Activated naive CD8-positive, alpha-beta T cell treated with anti-CD3 and anti-CD28 coated beads, Interleukin-2, amount 10 ng/mL, durations not matched to agents 7 days and 5 days (primary cell): ENCODE measurements at regions not wholly inside any gene's neighbourhood (a gene's known extent, or its start where the extent isn't known, plus 50 kb on each side); places are given as distances from the start of the nearest gene placed in this dataset.

Source experiments
- ATAC-seq: fragments of 150-1000 bp; cut with Tn5 transposase; one replicate; pipeline ENCODE4 v1.10.0; 2021; ENCODE audit warnings: low read depth, moderate library complexity
- POLR2A ChIA-PET: fragments of 350-600 bp; sonication (Branson Sonifier 250); formaldehyde crosslinking; loops from one replicate; lab custom pipeline; 2021; ENCODE audit warnings: antibody characterized with exemption; lab: Charles Lee
- DNase-seq: peaks from one replicate; pipeline ENCODE4 v3.0.0; 2021
- H3K27ac Mint-ChIP-seq: one replicate; pipeline ENCODE4 v1.8.0; 2022; ENCODE audit warnings: mild to moderate bottlenecking, mixed read lengths
- H3K27me3 Mint-ChIP-seq: one replicate; pipeline ENCODE4 v1.8.0; 2022; ENCODE audit warnings: mild to moderate bottlenecking, moderate library complexity, mixed read lengths
- H3K36me3 Mint-ChIP-seq: one replicate; pipeline ENCODE4 v1.8.0; 2021; ENCODE audit warnings: mild to moderate bottlenecking, mixed read lengths
- H3K4me1 Mint-ChIP-seq: one replicate; pipeline ENCODE4 v1.8.0; 2021; ENCODE audit warnings: mixed read lengths
- H3K4me3 Mint-ChIP-seq: one replicate; pipeline ENCODE4 v1.8.0; 2022; ENCODE audit warnings: mild to moderate bottlenecking, moderate library complexity, mixed read lengths
- H3K9me3 Mint-ChIP-seq: one replicate; pipeline ENCODE4 v1.8.0; 2021; ENCODE audit warnings: mixed read lengths

GRCh38 chr2:120439637-120440384 lies 93.9 kb downstream of the INHBB start:
- Mint-ChIP-seq H3K9me3 (no peaks in the 10 kb centered on the region), H3K36me3 (no peaks in the 10 kb centered on the region), H3K27me3 (peaks cover 55% of the 10 kb centered on the region), H3K27ac (no peak overlapping the region), H3K4me1 (peaks cover 1% of the 10 kb centered on the region), H3K4me3 (no peak overlapping the region)
- POLR2A ChIA-PET, result no interaction called here
- ATAC-seq (no peak), DNase-seq (no peak)

GRCh38 chr2:120440521-120441350 lies 94.8 kb downstream of the INHBB start:
- Mint-ChIP-seq H3K4me1 (peaks cover 1% of the 10 kb centered on the region), H3K27me3 (peaks cover 57% of the 10 kb centered on the region), H3K36me3 (no peaks in the 10 kb centered on the region), H3K9me3 (no peaks in the 10 kb centered on the region), H3K27ac (no peak overlapping the region), H3K4me3 (no peak overlapping the region)
- POLR2A ChIA-PET, result no interaction called here
- DNase-seq (no peak), ATAC-seq (no peak)

GRCh38 chr2:120441351-120441700 lies 95.4 kb downstream of the INHBB start:
- H3K27ac Mint-ChIP-seq, result no peak overlapping the region
- no peaks in the 10 kb centered on the region for H3K9me3 Mint-ChIP-seq
- ATAC-seq (no peak), DNase-seq (no peak)
- POLR2A ChIA-PET, result no interaction called here
- H3K4me1 Mint-ChIP-seq, result peaks cover 1% of the 10 kb centered on the region
- H3K27me3 Mint-ChIP-seq, result peaks cover 57% of the 10 kb centered on the region
- H3K4me3 Mint-ChIP-seq, result no peak overlapping the region
- H3K36me3 Mint-ChIP-seq, result no peaks in the 10 kb centered on the region

GRCh38 chr2:120441744-120442471 lies 96.0 kb downstream of the INHBB start:
- Mint-ChIP-seq H3K4me1 (peaks cover 1% of the 10 kb centered on the region), H3K27ac (no peak overlapping the region), H3K4me3 (peak overlapping the region; percentile 70), H3K9me3 (no peaks in the 10 kb centered on the region), H3K36me3 (no peaks in the 10 kb centered on the region), H3K27me3 (peaks cover 59% of the 10 kb centered on the region)
- POLR2A ChIA-PET, result no interaction called here
- DNase-seq (no peak), ATAC-seq (no peak)

GRCh38 chr2:120442541-120442922 lies 96.6 kb downstream of the INHBB start:
- Mint-ChIP-seq H3K27me3 (peaks cover 63% of the 10 kb centered on the region), H3K9me3 (no peaks in the 10 kb centered on the region), H3K36me3 (no peaks in the 10 kb centered on the region), H3K27ac (no peak overlapping the region), H3K4me3 (peak overlapping the region; percentile 70), H3K4me1 (peaks cover 1% of the 10 kb centered on the region)
- ATAC-seq, result peak; percentile 3
- DNase-seq, result no peak
- POLR2A ChIA-PET, result no interaction called here

GRCh38 chr2:120442923-120443571 lies 97.1 kb downstream of the INHBB start:
- peak; percentile 86 for ATAC-seq

GRCh38 chr2:120443946-120444345 lies 98.0 kb downstream of the INHBB start:
- Mint-ChIP-seq H3K27ac (no peak overlapping the region), H3K4me3 (no peak overlapping the region), H3K27me3 (peaks cover 61% of the 10 kb centered on the region), H3K36me3 (no peaks in the 10 kb centered on the region), H3K9me3 (no peaks in the 10 kb centered on the region), H3K4me1 (peaks cover 1% of the 10 kb centered on the region)
- no peak for DNase-seq
- ATAC-seq, result no peak
- POLR2A ChIA-PET, result no interaction called here

More at GRCh38 chr2:120442923-120443571, 97.1 kb downstream of the INHBB start:
- no peaks in the 10 kb centered on the region for H3K36me3 Mint-ChIP-seq
- H3K27ac Mint-ChIP-seq, result no peak overlapping the region
- POLR2A ChIA-PET, result no interaction called here
- DNase-seq, result peak; percentile 63
- H3K27me3 Mint-ChIP-seq, result peaks cover 64% of the 10 kb centered on the region
- peaks cover 1% of the 10 kb centered on the region for H3K4me1 Mint-ChIP-seq
- peak overlapping the region; percentile 70 for H3K4me3 Mint-ChIP-seq
- H3K9me3 Mint-ChIP-seq, result no peaks in the 10 kb centered on the region

- DNase-seq, result no peak
- no peak for ATAC-seq
- Mint-ChIP-seq H3K27ac (no peak overlapping the region), H3K9me3 (no peaks in the 10 kb centered on the region), H3K4me1 (peaks cover 1% of the 10 kb centered on the region), H3K27me3 (peaks cover 55% of the 10 kb centered on the region), H3K4me3 (no peak overlapping the region), H3K36me3 (no peaks in the 10 kb centered on the region)
- POLR2A ChIA-PET, result no interaction called here
Observed at GRCh38 chr2:120444691-120445240, 98.8 kb downstream of the INHBB start.

- Mint-ChIP-seq H3K4me1 (peaks cover 1% of the 10 kb centered on the region), H3K27me3 (peaks cover 46% of the 10 kb centered on the region), H3K4me3 (no peak overlapping the region), H3K9me3 (no peaks in the 10 kb centered on the region), H3K27ac (no peak overlapping the region), H3K36me3 (no peaks in the 10 kb centered on the region)
- POLR2A ChIA-PET, result no interaction called here
- ATAC-seq (no peak), DNase-seq (no peak)
Observed at GRCh38 chr2:120445449-120446143, 99.7 kb downstream of the INHBB start.

GRCh38 chr2:120446236-120447126 lies 100.5 kb downstream of the INHBB start:
- Mint-ChIP-seq H3K27me3 (peaks cover 37% of the 10 kb centered on the region), H3K27ac (no peak overlapping the region), H3K9me3 (no peaks in the 10 kb centered on the region), H3K4me1 (peaks cover 1% of the 10 kb centered on the region), H3K36me3 (no peaks in the 10 kb centered on the region), H3K4me3 (no peak overlapping the region)
- ATAC-seq (no peak), DNase-seq (no peak)
- POLR2A ChIA-PET, result no interaction called here

GRCh38 chr2:120447127-120447785 lies 101.3 kb downstream of the INHBB start:
- Mint-ChIP-seq H3K27me3 (peaks cover 30% of the 10 kb centered on the region), H3K4me3 (no peak overlapping the region), H3K27ac (no peak overlapping the region), H3K9me3 (no peaks in the 10 kb centered on the region), H3K4me1 (peaks cover 1% of the 10 kb centered on the region), H3K36me3 (no peaks in the 10 kb centered on the region)
- DNase-seq, result no peak
- no peak for ATAC-seq
- POLR2A ChIA-PET, result no interaction called here
